Gastrocnemius medialis (tissue), 4 donors: ENCODE measurements at regions not wholly inside any gene's neighbourhood (a gene's known extent, or its start where the extent isn't known, plus 50 kb on each side); places are given as distances from the start of the nearest gene placed in this dataset.

ENCODE experiments used
- CTCF ChIP-seq, 5 experiments: fragments of 450-650 bp in 3 of 5; fragments of 200-600 bp in 2 of 5; sonication (generic) in 2 of 5; IDR thresholded peaks in 4 of 5; conservative IDR thresholded peaks in 1 of 5; 1 replicate in 4 of 5; 2 replicates in 1 of 5; pipeline ENCODE4 v1.5.1; 2016 to 2019; ENCODE audit warnings: antibody characterized with exemption in 5 of 5, mild to moderate bottlenecking in 3 of 5, moderate library complexity in 3 of 5
- POLR2A ChIP-seq, 2 donors: fragments of 450-650 bp; IDR thresholded peaks; one replicate each; pipeline ENCODE4 v1.6.1; 2017; ENCODE audit warnings: antibody characterized with exemption in 2 of 2, mild to moderate bottlenecking in 2 of 2, moderate library complexity in 2 of 2

GRCh38 chr12:34217660-34218059 is 195.4 kb downstream of the ALG10 start:
- TF ChIP-seq CTCF (IDR thresholded peaks at IDR 0.05 in 4 of 5, conservative IDR thresholded peaks at IDR 0.05 in 1 of 5) (no peak), POLR2A (IDR thresholded peaks at IDR 0.05) (no peak)
